Calu3 (cell line): ENCODE measurements at regions not wholly inside any gene's neighbourhood (a gene's known extent, or its start where the extent isn't known, plus 50 kb on each side); places are given as distances from the start of the nearest gene placed in this dataset.

Source experiments
- BruUV-seq: library from RNA; stranded (reverse); fragments of 400-500 nt; replicated peaks from 2 replicates; lab custom pipeline; 2021; lab: Mats Ljungman, UMichigan
- CTCF ChIA-PET: fragments of 300-600 bp; sonication (Branson Sonifier 250); formaldehyde crosslinking; loops from one replicate; lab custom pipeline; 2022; ENCODE audit warnings: antibody characterized with exemption; lab: Charles Lee
- DNase-seq: peaks from one replicate; pipeline ENCODE4 v3.0.0; 2022
- H3K27ac Mint-ChIP-seq: one replicate; pipeline ENCODE4 v1.8.0; 2022; ENCODE audit warnings: mixed read lengths; ENCODE audit not compliant: unreplicated experiment
- H3K27me3 Mint-ChIP-seq: one replicate; pipeline ENCODE4 v1.8.0; 2022; ENCODE audit warnings: mixed read lengths; ENCODE audit not compliant: unreplicated experiment
- H3K36me3 Mint-ChIP-seq: one replicate; pipeline ENCODE4 v1.8.0; 2022; ENCODE audit warnings: mild to moderate bottlenecking, moderate library complexity, mixed read lengths; ENCODE audit not compliant: insufficient read depth, unreplicated experiment
- H3K4me1 Mint-ChIP-seq: one replicate; pipeline ENCODE4 v1.8.0; 2022; ENCODE audit warnings: mild to moderate bottlenecking, low read depth, mixed read lengths; ENCODE audit not compliant: unreplicated experiment
- H3K4me3 Mint-ChIP-seq: one replicate; pipeline ENCODE4 v1.8.0; 2022; ENCODE audit warnings: mild to moderate bottlenecking, low read depth, moderate library complexity, mixed read lengths; ENCODE audit not compliant: unreplicated experiment
- H3K9me3 Mint-ChIP-seq: one replicate; pipeline ENCODE4 v1.8.0; 2022; ENCODE audit warnings: low read depth, mixed read lengths; ENCODE audit not compliant: unreplicated experiment
- CTCF ChIP-seq: fragments of 200-600 bp; IDR thresholded peaks from one replicate; pipeline ENCODE4 v1.8.0; 2022; ENCODE audit warnings: antibody characterized with exemption; ENCODE audit not compliant: unreplicated experiment
- intact Hi-C: fragments of 100-400 bp; cut with micrococcal nuclease; formaldehyde crosslinking; loops from one replicate; pipeline ENCODE4 v1.10.0; 2022; ENCODE audit not compliant: unreplicated experiment

DNA sequence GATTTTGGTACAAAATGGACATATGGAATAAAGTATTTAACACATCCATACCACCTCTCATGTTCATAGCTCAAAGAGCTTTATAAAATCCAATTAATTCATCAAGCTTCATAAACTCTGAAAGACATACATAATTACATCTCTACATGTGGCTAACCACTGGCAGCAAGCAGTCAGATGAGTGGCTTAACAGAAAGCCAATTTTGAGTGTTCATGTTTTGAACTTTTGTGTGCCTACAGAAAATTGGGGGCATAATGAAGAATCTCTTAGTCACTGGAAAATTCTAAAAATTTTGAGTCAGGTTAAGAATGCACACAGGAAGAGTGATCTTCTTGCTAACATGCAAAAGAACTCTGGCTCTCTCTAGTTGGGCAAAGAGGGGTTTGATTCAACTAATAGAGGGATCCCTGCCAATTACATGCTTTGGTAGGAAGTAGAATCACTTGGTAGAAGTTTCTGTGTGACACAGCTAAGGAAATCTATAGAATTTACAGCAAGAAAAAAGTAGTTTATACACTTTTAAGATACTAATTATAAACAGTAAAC lies 287.4 kb downstream of the NOL4 start:
- Mint-ChIP-seq H3K4me3 (no peak overlapping the region), H3K27ac (no peak overlapping the region), H3K36me3 (no peaks in the 10 kb centered on the region), H3K4me1 (no peaks in the 10 kb centered on the region), H3K27me3 (no peaks in the 10 kb centered on the region), H3K9me3 (peaks cover 3% of the 10 kb centered on the region)
- no TSS peak for BruUV-seq
- TF ChIP-seq CTCF: no peak
- CTCF ChIA-PET: no interaction called here
- intact Hi-C loops: no loop called here
- no peak for DNase-seq

GRCh38 chr18:33934258-33934657 lies 290.5 kb downstream of the NOL4 start:
- Mint-ChIP-seq H3K27ac (no peak overlapping the region), H3K4me1 (no peaks in the 10 kb centered on the region), H3K9me3 (peaks cover 3% of the 10 kb centered on the region), H3K27me3 (no peaks in the 10 kb centered on the region), H3K4me3 (no peak overlapping the region), H3K36me3 (no peaks in the 10 kb centered on the region)
- DNase-seq: no peak
- intact Hi-C loops: no loop called here
- CTCF ChIA-PET: no interaction called here
- BruUV-seq: no TSS peak
- TF ChIP-seq CTCF: no peak

- DNase-seq: no peak
- no peak overlapping the region for H3K4me3 Mint-ChIP-seq
Measured at GRCh38 chr18:33928231-33928630, 296.5 kb downstream of the NOL4 start.

DNA sequence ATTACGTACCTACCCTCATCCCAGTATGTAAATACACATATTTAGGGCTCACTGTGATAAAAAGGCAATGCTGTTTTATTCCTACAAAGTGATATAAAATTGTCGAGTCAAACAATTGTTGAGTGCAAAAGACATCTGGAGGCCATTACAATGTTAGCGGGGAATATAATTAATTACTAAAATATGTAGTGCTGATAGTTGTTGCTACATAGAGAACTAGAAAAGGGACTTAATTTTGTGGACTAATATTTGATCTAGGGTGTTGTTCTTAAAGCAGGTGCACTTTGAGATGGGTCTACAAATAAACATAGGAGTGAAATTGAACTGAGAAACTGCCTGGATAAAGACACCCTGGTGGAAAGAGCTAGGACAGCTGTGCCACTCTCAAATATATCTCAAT lies 300.1 kb downstream of the NOL4 start:
- Mint-ChIP-seq H3K36me3 (no peaks in the 10 kb centered on the region), H3K27ac (no peak overlapping the region), H3K9me3 (peaks cover 2% of the 10 kb centered on the region), H3K27me3 (no peaks in the 10 kb centered on the region), H3K4me1 (no peaks in the 10 kb centered on the region), H3K4me3 (no peak overlapping the region)
- BruUV-seq: no TSS peak
- intact Hi-C loops: no loop called here
- CTCF ChIA-PET: no interaction called here
- no peak for DNase-seq
- TF ChIP-seq CTCF: no peak

More at GRCh38 chr18:33928231-33928630, 296.5 kb downstream of the NOL4 start:
- no TSS peak for BruUV-seq
- H3K27me3 Mint-ChIP-seq: no peaks in the 10 kb centered on the region
- no peaks in the 10 kb centered on the region for H3K36me3 Mint-ChIP-seq
- intact Hi-C loops: no loop called here
- TF ChIP-seq CTCF: no peak
- no peaks in the 10 kb centered on the region for H3K4me1 Mint-ChIP-seq
- CTCF ChIA-PET: interaction anchor here (0.5 kb wide), 1 partner anchor 194 kb away, joined by 3 read pairs; no protein-coding TSS in a partner anchor
- H3K27ac Mint-ChIP-seq: no peak overlapping the region
- H3K9me3 Mint-ChIP-seq: no peaks in the 10 kb centered on the region
